ENCODE measurements at regions not wholly inside any gene's neighbourhood (a gene's known extent, or its start where the extent isn't known, plus 50 kb on each side); places are given as distances from the start of the nearest gene placed in this dataset.
"Not testable (repeated sequence)": the region's sequence is repeated elsewhere in the genome, so short reads cannot be mapped to it uniquely, and the experiment has no call there.

GRCh38 chr21:34219334-34220060, 144.3 kb upstream of the KCNE2 start:
- DNase-seq (ENCODE audit: low read depth, low spot score): no peak

GRCh38 chr21:34220556-34221195, 143.1 kb upstream of the KCNE2 start:
- DNase-seq (ENCODE audit: low read depth, low spot score): no peak

- DNase-seq (ENCODE audit: low read depth, low spot score): no peak
Observed at GRCh38 chr21:34221331-34222030, 142.3 kb upstream of the KCNE2 start.

GRCh38 chr21:34222031-34222335, 141.8 kb upstream of the KCNE2 start:
- DNase-seq (ENCODE audit: low read depth, low spot score): no peak

- DNase-seq (ENCODE audit: low read depth, low spot score): no peak
Observed at GRCh38 chr21:34223376-34223775, 140.4 kb upstream of the KCNE2 start.

GRCh38 chr21:34227386-34227852, 136.4 kb upstream of the KCNE2 start:
- DNase-seq (ENCODE audit: low read depth, low spot score): no peak

- no peak for DNase-seq (ENCODE audit: low read depth, low spot score)
Observed at GRCh38 chr21:34228792-34229191, 135.0 kb upstream of the KCNE2 start.

- DNase-seq (ENCODE audit: low read depth, low spot score): no peak
Observed at GRCh38 chr21:34229353-34229752, 134.5 kb upstream of the KCNE2 start.

GRCh38 chr21:34233741-34234140, 130.1 kb upstream of the KCNE2 start:
- not testable (repeated sequence) for DNase-seq (ENCODE audit: low read depth, low spot score)

- DNase-seq (ENCODE audit: low read depth, low spot score): no peak
Observed at GRCh38 chr21:34235514-34235913, 128.3 kb upstream of the KCNE2 start.

GRCh38 chr21:34242973-34243372, 120.8 kb upstream of the KCNE2 start:
- no peak for DNase-seq (ENCODE audit: low read depth, low spot score)

- no peak for DNase-seq (ENCODE audit: low read depth, low spot score)
Observed at GRCh38 chr21:34243562-34243961, 120.2 kb upstream of the KCNE2 start.

- DNase-seq (ENCODE audit: low read depth, low spot score): no peak
Observed at GRCh38 chr21:34252751-34253150, 111.1 kb upstream of the KCNE2 start.

- DNase-seq (ENCODE audit: low read depth, low spot score): no peak
Observed at GRCh38 chr21:34255073-34255472, 108.7 kb upstream of the KCNE2 start.

GRCh38 chr21:34260277-34261008, 103.4 kb upstream of the KCNE2 start:
- DNase-seq (ENCODE audit: low read depth, low spot score): no peak

GRCh38 chr21:34261841-34262468, 101.9 kb upstream of the KCNE2 start:
- DNase-seq (ENCODE audit: low read depth, low spot score): no peak

GRCh38 chr21:34262469-34262845, 101.3 kb upstream of the KCNE2 start:
- DNase-seq (ENCODE audit: low read depth, low spot score): no peak

- DNase-seq (ENCODE audit: low read depth, low spot score): no peak
Observed at GRCh38 chr21:34263629-34264028, 100.2 kb upstream of the KCNE2 start.

- no peak for DNase-seq (ENCODE audit: low read depth, low spot score)
Observed at GRCh38 chr21:34266351-34266750, 97.5 kb upstream of the KCNE2 start.

- no peak for DNase-seq (ENCODE audit: low read depth, low spot score)
Observed at GRCh38 chr21:34268493-34268892, 95.3 kb upstream of the KCNE2 start.

- no peak for DNase-seq (ENCODE audit: low read depth, low spot score)
Observed at GRCh38 chr21:34270411-34270810, 93.4 kb upstream of the KCNE2 start.
